ENCODE measurements at regions not wholly inside any gene's neighbourhood (a gene's known extent, or its start where the extent isn't known, plus 50 kb on each side); places are given as distances from the start of the nearest gene placed in this dataset.
"Not testable (repeated sequence)": the region's sequence is repeated elsewhere in the genome, so short reads cannot be mapped to it uniquely, and the experiment has no call there.

DNA sequence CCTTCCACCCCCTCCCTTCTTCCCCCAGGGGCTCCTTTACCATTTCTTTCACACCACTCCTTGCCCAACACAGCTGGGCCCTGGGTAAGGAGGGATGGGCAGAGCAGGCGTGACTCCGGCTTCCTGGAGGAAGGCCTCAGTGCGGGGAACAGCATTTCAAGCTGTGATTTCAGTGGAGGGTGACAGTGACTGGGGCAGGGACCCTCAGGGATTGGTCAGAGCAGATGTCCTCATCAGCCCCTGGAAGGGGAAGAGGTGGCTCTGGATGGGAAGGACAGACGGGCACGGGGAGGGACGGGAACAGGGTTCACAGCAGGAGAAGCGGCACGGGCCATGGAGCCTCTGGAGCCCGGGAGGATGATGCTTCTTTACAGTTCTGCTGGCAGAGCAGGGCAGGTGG, 130.8 kb upstream of the TWIST2 start:
- TF ChIP-seq, protein P1, sequence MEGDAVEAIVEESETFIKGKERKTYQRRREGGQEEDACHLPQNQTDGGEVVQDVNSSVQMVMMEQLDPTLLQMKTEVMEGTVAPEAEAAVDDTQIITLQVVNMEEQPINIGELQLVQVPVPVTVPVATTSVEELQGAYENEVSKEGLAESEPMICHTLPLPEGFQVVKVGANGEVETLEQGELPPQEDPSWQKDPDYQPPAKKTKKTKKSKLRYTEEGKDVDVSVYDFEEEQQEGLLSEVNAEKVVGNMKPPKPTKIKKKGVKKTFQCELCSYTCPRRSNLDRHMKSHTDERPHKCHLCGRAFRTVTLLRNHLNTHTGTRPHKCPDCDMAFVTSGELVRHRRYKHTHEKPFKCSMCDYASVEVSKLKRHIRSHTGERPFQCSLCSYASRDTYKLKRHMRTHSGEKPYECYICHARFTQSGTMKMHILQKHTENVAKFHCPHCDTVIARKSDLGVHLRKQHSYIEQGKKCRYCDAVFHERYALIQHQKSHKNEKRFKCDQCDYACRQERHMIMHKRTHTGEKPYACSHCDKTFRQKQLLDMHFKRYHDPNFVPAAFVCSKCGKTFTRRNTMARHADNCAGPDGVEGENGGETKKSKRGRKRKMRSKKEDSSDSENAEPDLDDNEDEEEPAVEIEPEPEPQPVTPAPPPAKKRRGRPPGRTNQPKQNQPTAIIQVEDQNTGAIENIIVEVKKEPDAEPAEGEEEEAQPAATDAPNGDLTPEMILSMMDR (IDR thresholded peaks at IDR 0.05; ENCODE audit: insufficient read depth, low read depth, low read length, missing control alignments): no peak
- H3K4me3 ChIP-seq (ENCODE audit: low read depth, low read length): no peak overlapping the region
- no peak for DNase-seq (ENCODE audit: low read depth)

DNA sequence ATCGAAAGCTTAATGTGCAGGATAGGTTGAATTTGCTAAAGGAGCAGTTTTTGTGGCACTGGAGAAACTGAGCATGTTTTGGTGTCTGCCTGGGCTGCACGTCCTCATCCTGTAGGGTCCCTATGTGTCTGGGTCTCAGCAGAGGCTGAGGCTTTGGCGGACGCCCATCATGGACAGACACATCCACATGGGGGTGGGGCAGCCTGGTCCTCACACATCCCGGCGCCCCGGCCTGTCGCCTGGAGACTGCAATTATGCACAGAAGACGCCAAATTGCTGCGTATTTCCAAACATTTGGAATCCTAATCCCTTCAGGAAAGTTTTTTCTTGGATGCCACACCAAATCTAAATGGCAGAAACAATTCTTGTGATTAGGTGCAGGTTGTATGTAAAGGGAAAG, 128.2 kb upstream of the TWIST2 start:
- DNase-seq (ENCODE audit: low read depth): no peak
- H3K4me3 ChIP-seq (ENCODE audit: low read depth, low read length): no peak overlapping the region
- TF ChIP-seq, protein P1 (IDR thresholded peaks at IDR 0.05; ENCODE audit: insufficient read depth, low read depth, low read length, missing control alignments): no peak

DNA sequence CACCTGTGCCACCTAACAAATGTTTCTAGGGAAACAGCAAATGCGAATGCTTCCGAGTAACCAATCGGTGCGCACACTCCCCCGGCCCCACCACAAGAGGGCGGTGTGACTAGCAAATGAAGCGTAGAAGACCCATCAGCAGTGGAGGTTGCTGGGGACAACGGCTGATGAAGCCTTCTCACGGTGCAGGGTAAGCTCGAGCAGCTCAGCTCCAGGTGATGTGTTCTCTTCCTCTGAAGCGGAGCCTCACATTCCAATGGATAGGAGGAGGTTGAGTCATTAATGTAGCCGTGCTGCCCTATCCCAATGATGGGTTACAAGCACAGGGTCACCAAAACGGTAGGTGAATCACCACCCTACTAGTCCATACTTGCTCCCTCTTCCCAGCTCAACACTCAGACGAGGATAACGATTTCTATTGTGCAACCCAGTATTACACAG, 127.6 kb upstream of the TWIST2 start:
- H3K4me3 ChIP-seq (ENCODE audit: low read depth, low read length): no peak overlapping the region
- TF ChIP-seq, protein P1 (IDR thresholded peaks at IDR 0.05; ENCODE audit: insufficient read depth, low read depth, low read length, missing control alignments): peak; percentile 59
- DNase-seq (ENCODE audit: low read depth): peak; percentile 38

DNA sequence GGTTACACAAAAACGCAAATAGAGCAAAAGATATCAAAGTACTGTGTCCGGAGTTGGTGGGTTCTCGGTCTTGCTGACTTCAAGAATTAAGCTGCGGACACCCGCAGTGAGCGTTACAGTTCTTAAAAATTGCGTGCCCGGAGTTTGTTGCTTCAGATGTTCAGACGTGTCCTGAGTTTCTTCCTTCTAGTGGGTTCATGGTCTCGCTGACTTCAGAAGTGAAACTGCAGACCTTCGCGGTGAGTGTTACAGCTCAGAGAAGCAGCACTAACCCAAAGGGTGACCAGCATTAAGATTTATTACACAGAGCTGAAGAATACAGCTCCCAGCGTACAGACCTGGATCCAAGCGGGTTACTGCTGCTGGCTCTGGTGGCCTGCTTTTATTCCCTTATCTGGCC, 125.7 kb upstream of the TWIST2 start:
- TF ChIP-seq, protein P1 (IDR thresholded peaks at IDR 0.05; ENCODE audit: insufficient read depth, low read depth, low read length, missing control alignments): no peak
- no peak overlapping the region for H3K4me3 ChIP-seq (ENCODE audit: low read depth, low read length)
- no peak for DNase-seq (ENCODE audit: low read depth)

DNA sequence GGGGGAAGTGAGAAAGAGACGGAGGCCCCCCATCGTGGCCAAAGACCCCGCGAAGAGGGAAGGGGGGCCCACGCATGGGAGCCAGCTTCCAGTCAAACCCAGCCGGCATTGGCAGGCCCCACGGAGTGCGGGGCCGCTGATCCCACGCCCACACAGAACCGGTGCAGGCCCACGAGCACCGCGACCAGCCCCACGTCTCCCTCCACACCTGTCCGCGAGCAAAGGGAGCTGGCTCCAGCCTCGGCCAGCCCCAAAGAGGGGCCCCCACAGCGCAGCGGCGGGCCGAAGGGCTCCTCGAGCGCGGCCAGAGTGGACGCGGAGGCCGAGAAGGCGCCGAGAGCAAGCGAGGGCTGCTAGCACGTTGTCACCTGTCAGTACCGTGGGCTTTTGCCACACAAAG, 125.0 kb upstream of the TWIST2 start:
- no peak overlapping the region for H3K4me3 ChIP-seq (ENCODE audit: low read depth, low read length)
- DNase-seq (ENCODE audit: low read depth): no peak
- TF ChIP-seq, protein P1 (IDR thresholded peaks at IDR 0.05; ENCODE audit: insufficient read depth, low read depth, low read length, missing control alignments): no peak

DNA sequence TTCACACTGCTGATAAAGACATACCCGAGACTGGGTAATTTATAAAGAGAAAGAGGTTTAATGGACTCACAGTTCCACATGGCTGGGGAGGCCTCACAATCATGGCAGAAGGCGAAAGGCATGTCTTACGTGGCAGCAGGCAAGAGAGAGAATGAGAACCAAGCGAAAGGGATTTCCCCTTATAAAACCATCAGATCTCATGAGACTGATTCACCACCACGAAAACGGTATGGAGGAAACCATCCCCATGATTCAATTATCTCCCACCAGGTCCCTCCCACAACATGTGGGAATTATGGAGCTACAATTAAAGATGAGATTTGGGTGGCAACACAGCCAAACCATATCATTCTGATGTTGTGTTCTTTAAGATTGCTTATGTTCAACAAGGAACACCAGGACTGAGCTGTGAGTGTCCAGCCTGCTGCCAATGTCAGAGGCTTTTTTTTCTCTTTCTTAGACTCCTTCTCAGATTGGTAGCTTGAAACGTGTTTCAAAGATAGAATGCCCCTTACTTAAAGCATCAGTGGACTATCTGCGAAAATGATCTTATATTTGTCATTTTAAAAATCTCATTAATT, 124.1 kb upstream of the TWIST2 start:
- not testable (repeated sequence) for H3K4me3 ChIP-seq (ENCODE audit: low read depth, low read length); DNase-seq (ENCODE audit: low read depth)

DNA sequence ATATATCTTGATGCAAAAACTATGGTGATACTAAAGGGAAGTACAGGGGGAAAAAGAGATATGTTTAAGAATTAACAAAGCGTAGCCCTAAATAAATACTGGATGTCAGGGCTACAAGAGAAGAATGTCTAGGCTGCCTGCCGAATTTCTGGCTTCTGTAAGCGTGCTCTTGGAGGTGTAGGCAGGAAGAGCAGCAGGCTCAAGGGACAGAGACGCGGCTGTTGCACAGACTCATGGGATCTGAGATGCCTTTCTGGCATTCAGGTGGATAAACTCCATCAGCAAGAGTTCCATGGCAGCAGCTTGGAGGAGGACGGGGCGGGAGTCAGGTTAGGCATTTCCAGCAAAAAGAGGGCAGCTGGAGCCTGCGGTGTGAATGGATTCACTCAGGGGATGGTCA, 123.2 kb upstream of the TWIST2 start:
- H3K4me3 ChIP-seq (ENCODE audit: low read depth, low read length): no peak overlapping the region
- TF ChIP-seq, protein P1 (IDR thresholded peaks at IDR 0.05; ENCODE audit: insufficient read depth, low read depth, low read length, missing control alignments): no peak
- no peak for DNase-seq (ENCODE audit: low read depth)
